H1 (cell line): ENCODE measurements at regions not wholly inside any gene's neighbourhood (a gene's known extent, or its start where the extent isn't known, plus 50 kb on each side); places are given as distances from the start of the nearest gene placed in this dataset.

ENCODE experiments used
- CTCF ChIA-PET: fragments of 300-600 bp; sonication (Branson Sonifier 250); formaldehyde crosslinking; loops from one replicate; lab custom pipeline; 2021; ENCODE audit not compliant: partially characterized antibody; lab: Charles Lee
- POLR2A ChIA-PET: fragments of 300-600 bp; sonication (Branson Sonifier 250); formaldehyde crosslinking; loops from one replicate; lab custom pipeline; 2021; ENCODE audit warnings: inconsistent platforms; ENCODE audit not compliant: partially characterized antibody; lab: Charles Lee
- DNase-seq, 2 experiments: peaks; one replicate each; pipeline versions ENCODE4 v3.0.0 to v3.0.0-alpha.2; 2010 to 2022; ENCODE audit warnings: low spot score in 2 of 2, low read depth in 1 of 2, mixed read lengths in 1 of 2
- FAIRE-seq: peaks from 2 replicates; lab custom pipeline; 2011; peaks lifted over from hg19 to GRCh38; lab: Jason Lieb, UNC
- H2AFZ ChIP-seq: 2 replicates; pipeline ENCODE4 v1.8.1; 2012; ENCODE audit warnings: low read length, inconsistent platforms
- H2AK5ac ChIP-seq: 2 replicates; pipeline ENCODE4 v1.6.1; 2013; ENCODE audit warnings: low read depth, low read length
- H2BK120ac ChIP-seq: replicated peaks from 2 replicates; pipeline ENCODE3; 2013; ENCODE audit warnings: low read depth, low read length, inconsistent platforms
- H2BK12ac ChIP-seq: 2 replicates; pipeline ENCODE4 v1.6.1; 2013; ENCODE audit warnings: low read depth, low read length
- H2BK15ac ChIP-seq: 2 replicates; pipeline ENCODE4 v1.6.1; 2013; ENCODE audit warnings: low read length
- H2BK20ac ChIP-seq: 2 replicates; pipeline ENCODE4 v1.6.1; 2013; ENCODE audit warnings: low read length
- H2BK5ac ChIP-seq: 2 replicates; pipeline ENCODE4 v1.6.1; 2013; ENCODE audit warnings: low read depth, low read length
- H3K14ac ChIP-seq: 2 replicates; pipeline ENCODE4 v1.6.1; 2013; ENCODE audit warnings: inconsistent platforms; ENCODE audit not compliant: insufficient read length
- H3K18ac ChIP-seq: 2 replicates; pipeline ENCODE4 v1.6.1; 2013; ENCODE audit warnings: low read length; ENCODE audit errors: extremely low read depth
- H3K23ac ChIP-seq: 2 replicates; pipeline ENCODE4 v1.6.1; 2013; ENCODE audit warnings: inconsistent platforms; ENCODE audit not compliant: insufficient read length
- H3K23me2 ChIP-seq: 2 replicates; pipeline ENCODE4 v1.6.1; 2013; ENCODE audit warnings: low read depth, low read length
- H3K27ac ChIP-seq: 2 replicates; pipeline ENCODE4 v1.6.1; 2011; ENCODE audit warnings: low read depth, low read length, inconsistent platforms
- H3K27me3 ChIP-seq, 4 experiments: replicated peaks in 1 of 4; 1 replicate in 1 of 4; 2 replicates in 3 of 4; pipeline versions ENCODE4 v1.6.1 to v1.8.1; 2011 to 2013; ENCODE audit warnings: low read length in 3 of 4, mild to moderate bottlenecking in 3 of 4, inconsistent platforms in 2 of 4, mixed read lengths in 2 of 4, moderate library complexity in 1 of 4; ENCODE audit not compliant: control insufficient read depth in 3 of 4, insufficient read depth in 3 of 4; ENCODE audit errors: extremely low read depth in 1 of 4
- H3K36me3 ChIP-seq, 4 experiments: 2 replicates each; pipeline versions ENCODE4 v1.6.1 to v1.8.1; 2011 to 2013; ENCODE audit warnings: mild to moderate bottlenecking in 4 of 4, low read length in 3 of 4, moderate library complexity in 2 of 4, control low read depth in 1 of 4, inconsistent platforms in 1 of 4; ENCODE audit not compliant: insufficient read depth in 4 of 4, control insufficient read depth in 2 of 4
- H3K4ac ChIP-seq: replicated peaks from 2 replicates; pipeline ENCODE3; 2013; ENCODE audit warnings: low read length, low read depth, mixed read lengths, inconsistent platforms; ENCODE audit not compliant: insufficient read length
- H3K4me1 ChIP-seq, 4 experiments: replicated peaks in 1 of 4; 1 replicate in 1 of 4; 2 replicates in 3 of 4; pipeline versions ENCODE4 v1.6.1 to v1.8.1; 2011 to 2013; ENCODE audit warnings: low read length in 3 of 4, inconsistent platforms in 2 of 4, mixed read lengths in 1 of 4; ENCODE audit not compliant: insufficient read depth in 4 of 4, control insufficient read depth in 3 of 4
- H3K4me2 ChIP-seq, 2 experiments: 2 replicates each; pipeline versions ENCODE4 v1.6.1 to v1.8.1; 2011 to 2013; ENCODE audit warnings: low read depth in 2 of 2, low read length in 2 of 2, control low read depth in 1 of 2, inconsistent platforms in 1 of 2, mild to moderate bottlenecking in 1 of 2; ENCODE audit not compliant: insufficient read depth in 1 of 2
- H3K4me3 ChIP-seq, 4 experiments: fragments of 200-600, 300-600 bp in 1 of 4; sonication (generic), shearing (Covaris generic), sonication (Bioruptor Twin) in 1 of 4; 2 replicates each; pipeline versions ENCODE4 v1.5.1 to v1.8.1; 2011 to 2016; ENCODE audit warnings: low read length in 4 of 4, low read depth in 3 of 4, control low read depth in 2 of 4, inconsistent platforms in 2 of 4, mild to moderate bottlenecking in 2 of 4, mixed read lengths in 1 of 4, moderate library complexity in 1 of 4; ENCODE audit not compliant: insufficient read depth in 2 of 4; ENCODE audit errors: extremely low read depth in 1 of 4
- H3K56ac ChIP-seq: replicated peaks from 2 replicates; pipeline ENCODE3; 2013; ENCODE audit warnings: low read depth, mild to moderate bottlenecking, mixed read lengths, low read length, inconsistent platforms; ENCODE audit not compliant: insufficient read length
- H3K79me1 ChIP-seq: 2 replicates; pipeline ENCODE4 v1.6.1; 2013; ENCODE audit warnings: low read depth, low read length, control low read depth
- H3K79me2 ChIP-seq, 2 experiments: 2 replicates each; pipeline versions ENCODE4 v1.6.1 to v1.8.1; 2012 to 2013; ENCODE audit warnings: low read length in 2 of 2, mild to moderate bottlenecking in 2 of 2, inconsistent platforms in 1 of 2; ENCODE audit not compliant: insufficient read depth in 2 of 2, control insufficient read depth in 1 of 2
- H3K9ac ChIP-seq, 4 experiments: replicated peaks in 1 of 4; 1 replicate in 1 of 4; 2 replicates in 3 of 4; pipeline versions ENCODE4 v1.6.1 to v1.8.1; 2011 to 2013; ENCODE audit warnings: low read depth in 3 of 4, low read length in 3 of 4, control low read depth in 2 of 4, mild to moderate bottlenecking in 2 of 4, moderate library complexity in 2 of 4, inconsistent platforms in 1 of 4; ENCODE audit errors: extremely low read depth in 1 of 4
- H3K9me3 ChIP-seq, 2 experiments: 2 replicates each; pipeline versions ENCODE4 v1.6.1 to v1.8.1; 2012 to 2013; ENCODE audit warnings: mild to moderate bottlenecking in 2 of 2, moderate library complexity in 2 of 2, control low read depth in 1 of 2, inconsistent platforms in 1 of 2, low read depth in 1 of 2, low read length in 1 of 2, mixed read lengths in 1 of 2; ENCODE audit not compliant: insufficient read depth in 2 of 2
- H4K20me1 ChIP-seq, 2 experiments: replicated peaks in 1 of 2; 2 replicates each; pipeline versions ENCODE3 to v1.8.1; 2011 to 2013; ENCODE audit warnings: inconsistent platforms in 2 of 2, low read length in 2 of 2, mild to moderate bottlenecking in 1 of 2; ENCODE audit not compliant: insufficient read depth in 2 of 2, control insufficient read depth in 1 of 2
- H4K5ac ChIP-seq: 2 replicates; pipeline ENCODE4 v1.6.1; 2013; ENCODE audit warnings: low read length, low read depth, mixed read lengths, inconsistent platforms; ENCODE audit not compliant: insufficient read length
- H4K8ac ChIP-seq: 2 replicates; pipeline ENCODE4 v1.8.0; 2013; ENCODE audit warnings: mild to moderate bottlenecking, moderate library complexity, low read length, inconsistent platforms; ENCODE audit not compliant: insufficient read depth; ENCODE audit errors: extremely low read depth
- H4K91ac ChIP-seq: replicated peaks from 2 replicates; pipeline ENCODE3; 2013; ENCODE audit warnings: low read length, mixed read lengths, inconsistent platforms; ENCODE audit not compliant: insufficient read length
- CBX5 ChIP-seq: fragments of 300-800, 300-1000 bp; sonication (generic); IDR thresholded peaks from 2 replicates; pipeline ENCODE4 v1.7.1; 2016; ENCODE audit warnings: antibody characterized with exemption, low read length, low read depth
- EGR1 ChIP-seq: IDR thresholded peaks from 2 replicates; pipeline ENCODE4 v1.6.1; 2011; ENCODE audit warnings: low read depth, low read length, borderline replicate concordance
- EZH2 ChIP-seq: fragments of 200-600 bp; sonication (generic); IDR thresholded peaks from 2 replicates; pipeline ENCODE4 v1.7.1; 2012; ENCODE audit warnings: low read depth, mild to moderate bottlenecking, moderate library complexity, low read length, inconsistent platforms; ENCODE audit not compliant: severe bottlenecking
- NANOG ChIP-seq: IDR thresholded peaks from 2 replicates; pipeline ENCODE4 v1.6.1; 2011; ENCODE audit warnings: low read length, low read depth, mild to moderate bottlenecking, inconsistent platforms; ENCODE audit not compliant: insufficient read depth, poor library complexity, severe bottlenecking
- TEAD4 ChIP-seq: IDR thresholded peaks from 2 replicates; pipeline ENCODE4 v1.6.1; 2012; ENCODE audit warnings: low read depth, low read length, inconsistent platforms, mixed read lengths
- WGBS, 2 experiments: shearing (Covaris generic) in 1 of 2; methylation state at CpG; one replicate each; pipeline versions ENCODE4 v1.1.6 to v1.1.7; 2013 to 2015; ENCODE audit warnings: low lambda C conversion rate in 2 of 2, mixed read lengths in 2 of 2, inconsistent platforms in 1 of 2, low coverage in 1 of 2, missing lambda C conversion rate in 1 of 2; ENCODE audit not compliant: insufficient replicate concordance in 2 of 2, insufficient coverage in 1 of 2, insufficient read length in 1 of 2; ENCODE audit errors: extremely low coverage in 1 of 2, missing lambda C conversion rate in 1 of 2; 5-methylcytosine and 5-hydroxymethylcytosine counted together

GRCh38 chr2:42996528-42996927 is 204.1 kb upstream of the HAAO start:
- Histone ChIP-seq H2AK5ac (no peak overlapping the region), H4K8ac (no peak overlapping the region), H3K4me1 (no peaks in the 10 kb centered on the region), H3K79me1 (no peaks in the 10 kb centered on the region), H2BK15ac (no peak overlapping the region), H2AFZ (no peak overlapping the region), H2BK20ac (no peak overlapping the region), H2BK120ac (no peak overlapping the region), H3K4me3 (no peak overlapping the region), H3K4ac (no peak overlapping the region), H3K79me2 (no peaks in the 10 kb centered on the region), H4K20me1 (no peaks in the 10 kb centered on the region), H3K23me2 (no peaks in the 10 kb centered on the region), H3K27me3 (no peaks in the 10 kb centered on the region), H3K9me3 (peaks cover 0 to 5% of the 10 kb centered on the region in 2 experiments; a peak in 1 of 4 replicates), H3K9ac (no peak overlapping the region), H4K5ac (no peak overlapping the region), H3K4me2 (no peak overlapping the region), H3K27ac (no peak overlapping the region), H2BK12ac (no peak overlapping the region), H4K91ac (no peak overlapping the region), H3K14ac (no peak overlapping the region), H3K56ac (no peak overlapping the region), H3K23ac (no peak overlapping the region), H3K18ac (no peak overlapping the region), H2BK5ac (no peak overlapping the region), H3K36me3 (no peaks in the 10 kb centered on the region)
- WGBS, 2 experiments: 98% methylated on average over 4 of the region's 4 CpGs; no CpG with 5 or more reads in 1 of the 2 experiments
- no peak for TF ChIP-seq NANOG
- no peak for TF ChIP-seq CBX5
- no peak for TF ChIP-seq EZH2
- no peak for TF ChIP-seq EGR1
- TF ChIP-seq TEAD4: no peak
- POLR2A ChIA-PET: no interaction called here
- CTCF ChIA-PET: interaction anchor here (0.6 kb wide), 1 partner anchor 116 kb away, joined by 4 read pairs; no protein-coding TSS in a partner anchor
- DNase-seq: no peak
- FAIRE-seq: no peak
